HEK293 (cell line): ENCODE measurements at regions not wholly inside any gene's neighbourhood (a gene's known extent, or its start where the extent isn't known, plus 50 kb on each side); places are given as distances from the start of the nearest gene placed in this dataset.

ENCODE experiments used
- MEIS1 ChIP-seq: sonication (generic); formaldehyde crosslinking; IDR thresholded peaks from 2 replicates; pipeline ENCODE4 v1.8.1; 2022; ENCODE audit warnings: missing genetic modification reagents, mild to moderate bottlenecking, borderline replicate concordance
- ZBTB44 ChIP-seq: fragments of 450-650 bp; IDR thresholded peaks from 2 replicates; pipeline ENCODE4 v1.5.1; 2018; ENCODE audit warnings: missing biosample characterization, mild to moderate bottlenecking, missing genetic modification characterization
- ZNF148 ChIP-seq: fragments of 450-650 bp; formaldehyde crosslinking; IDR thresholded peaks from 2 replicates; pipeline ENCODE4 v1.5.0; 2017; ENCODE audit warnings: missing biosample characterization, missing genetic modification characterization, borderline replicate concordance
- ZNF174 ChIP-seq: fragments of 450-650 bp; formaldehyde crosslinking; IDR thresholded peaks from 2 replicates; pipeline ENCODE4 v1.5.0; 2017; ENCODE audit warnings: missing biosample characterization, mild to moderate bottlenecking, missing genetic modification characterization
- ZNF239 ChIP-seq: fragments of 450-650 bp; formaldehyde crosslinking; IDR thresholded peaks from 2 replicates; pipeline ENCODE4 v1.5.1; 2016; ENCODE audit warnings: missing biosample characterization, missing genetic modification characterization
- ZSCAN18 ChIP-seq: fragments of 450-650 bp; formaldehyde crosslinking; IDR thresholded peaks from 2 replicates; pipeline ENCODE4 v1.5.1; 2016; ENCODE audit warnings: missing biosample characterization, missing genetic modification characterization
- TF ChIP-seq, protein P1 (sequence below): fragments of 450-650 bp; formaldehyde crosslinking; IDR thresholded peaks from 2 replicates; pipeline ENCODE4 v1.5.1; 2016; ENCODE audit warnings: missing biosample characterization, missing genetic modification characterization
- TF ChIP-seq, protein P2 (sequence below): fragments of 450-650 bp; formaldehyde crosslinking; conservative IDR thresholded peaks from 2 replicates; pipeline ENCODE4 v1.5.1; 2016; ENCODE audit warnings: low read depth, missing biosample characterization, missing genetic modification characterization
- TF ChIP-seq, protein P3 (sequence below): fragments of 450-650 bp; formaldehyde crosslinking; optimal IDR thresholded peaks from 2 replicates; pipeline ENCODE3; 2016; ENCODE audit warnings: missing biosample characterization, mild to moderate bottlenecking, missing genetic modification characterization
- TF ChIP-seq, protein P4 (sequence below): fragments of 450-650 bp; formaldehyde crosslinking; IDR thresholded peaks from 2 replicates; pipeline ENCODE4 v1.5.1; 2016; ENCODE audit warnings: missing biosample characterization, missing genetic modification characterization, low read depth

DNA sequence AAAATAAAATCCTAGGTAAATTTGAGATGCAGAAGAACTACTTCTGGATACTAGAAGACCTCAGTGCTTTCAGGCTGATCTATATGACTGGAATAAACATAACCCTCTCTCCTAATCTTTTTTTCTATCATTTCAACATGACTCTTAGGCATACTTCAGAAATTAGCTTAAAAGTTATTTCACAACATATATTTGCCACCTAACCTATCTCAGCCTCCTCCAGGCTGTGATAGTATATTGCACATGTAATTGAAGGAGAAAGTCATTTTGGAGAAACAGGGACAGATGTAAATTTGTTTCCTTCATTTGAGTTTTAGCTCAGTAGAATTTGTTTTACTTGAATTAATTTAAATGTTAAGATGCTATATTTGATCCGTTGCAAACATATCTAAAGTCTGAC, 1932.3 kb upstream of the CDH6 start:
- TF ChIP-seq, protein P1, sequence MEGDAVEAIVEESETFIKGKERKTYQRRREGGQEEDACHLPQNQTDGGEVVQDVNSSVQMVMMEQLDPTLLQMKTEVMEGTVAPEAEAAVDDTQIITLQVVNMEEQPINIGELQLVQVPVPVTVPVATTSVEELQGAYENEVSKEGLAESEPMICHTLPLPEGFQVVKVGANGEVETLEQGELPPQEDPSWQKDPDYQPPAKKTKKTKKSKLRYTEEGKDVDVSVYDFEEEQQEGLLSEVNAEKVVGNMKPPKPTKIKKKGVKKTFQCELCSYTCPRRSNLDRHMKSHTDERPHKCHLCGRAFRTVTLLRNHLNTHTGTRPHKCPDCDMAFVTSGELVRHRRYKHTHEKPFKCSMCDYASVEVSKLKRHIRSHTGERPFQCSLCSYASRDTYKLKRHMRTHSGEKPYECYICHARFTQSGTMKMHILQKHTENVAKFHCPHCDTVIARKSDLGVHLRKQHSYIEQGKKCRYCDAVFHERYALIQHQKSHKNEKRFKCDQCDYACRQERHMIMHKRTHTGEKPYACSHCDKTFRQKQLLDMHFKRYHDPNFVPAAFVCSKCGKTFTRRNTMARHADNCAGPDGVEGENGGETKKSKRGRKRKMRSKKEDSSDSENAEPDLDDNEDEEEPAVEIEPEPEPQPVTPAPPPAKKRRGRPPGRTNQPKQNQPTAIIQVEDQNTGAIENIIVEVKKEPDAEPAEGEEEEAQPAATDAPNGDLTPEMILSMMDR (tag by site-specific recombination) = no peak
- TF ChIP-seq, protein P2, sequence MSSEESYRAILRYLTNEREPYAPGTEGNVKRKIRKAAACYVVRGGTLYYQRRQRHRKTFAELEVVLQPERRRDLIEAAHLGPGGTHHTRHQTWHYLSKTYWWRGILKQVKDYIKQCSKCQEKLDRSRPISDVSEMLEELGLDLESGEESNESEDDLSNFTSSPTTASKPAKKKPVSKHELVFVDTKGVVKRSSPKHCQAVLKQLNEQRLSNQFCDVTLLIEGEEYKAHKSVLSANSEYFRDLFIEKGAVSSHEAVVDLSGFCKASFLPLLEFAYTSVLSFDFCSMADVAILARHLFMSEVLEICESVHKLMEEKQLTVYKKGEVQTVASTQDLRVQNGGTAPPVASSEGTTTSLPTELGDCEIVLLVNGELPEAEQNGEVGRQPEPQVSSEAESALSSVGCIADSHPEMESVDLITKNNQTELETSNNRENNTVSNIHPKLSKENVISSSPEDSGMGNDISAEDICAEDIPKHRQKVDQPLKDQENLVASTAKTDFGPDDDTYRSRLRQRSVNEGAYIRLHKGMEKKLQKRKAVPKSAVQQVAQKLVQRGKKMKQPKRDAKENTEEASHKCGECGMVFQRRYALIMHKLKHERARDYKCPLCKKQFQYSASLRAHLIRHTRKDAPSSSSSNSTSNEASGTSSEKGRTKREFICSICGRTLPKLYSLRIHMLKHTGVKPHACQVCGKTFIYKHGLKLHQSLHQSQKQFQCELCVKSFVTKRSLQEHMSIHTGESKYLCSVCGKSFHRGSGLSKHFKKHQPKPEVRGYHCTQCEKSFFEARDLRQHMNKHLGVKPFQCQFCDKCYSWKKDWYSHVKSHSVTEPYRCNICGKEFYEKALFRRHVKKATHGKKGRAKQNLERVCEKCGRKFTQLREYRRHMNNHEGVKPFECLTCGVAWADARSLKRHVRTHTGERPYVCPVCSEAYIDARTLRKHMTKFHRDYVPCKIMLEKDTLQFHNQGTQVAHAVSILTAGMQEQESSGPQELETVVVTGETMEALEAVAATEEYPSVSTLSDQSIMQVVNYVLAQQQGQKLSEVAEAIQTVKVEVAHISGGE (tag by site-specific recombination) = no peak
- TF ChIP-seq ZNF174 (tag by site-specific recombination) = no peak
- TF ChIP-seq ZNF239 (tag by site-specific recombination) = no peak
- no peak for TF ChIP-seq ZNF148 (tag by site-specific recombination)
- TF ChIP-seq MEIS1 = no peak
- TF ChIP-seq ZSCAN18 (tag by site-specific recombination) = no peak
- TF ChIP-seq ZBTB44 (tag by site-specific recombination) = no peak
- TF ChIP-seq, protein P3, sequence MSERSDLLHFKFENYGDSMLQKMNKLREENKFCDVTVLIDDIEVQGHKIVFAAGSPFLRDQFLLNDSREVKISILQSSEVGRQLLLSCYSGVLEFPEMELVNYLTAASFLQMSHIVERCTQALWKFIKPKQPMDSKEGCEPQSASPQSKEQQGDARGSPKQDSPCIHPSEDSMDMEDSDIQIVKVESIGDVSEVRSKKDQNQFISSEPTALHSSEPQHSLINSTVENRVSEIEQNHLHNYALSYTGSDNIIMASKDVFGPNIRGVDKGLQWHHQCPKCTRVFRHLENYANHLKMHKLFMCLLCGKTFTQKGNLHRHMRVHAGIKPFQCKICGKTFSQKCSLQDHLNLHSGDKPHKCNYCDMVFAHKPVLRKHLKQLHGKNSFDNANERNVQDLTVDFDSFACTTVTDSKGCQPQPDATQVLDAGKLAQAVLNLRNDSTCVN (tag by site-specific recombination) = no peak
- TF ChIP-seq, protein P4, sequence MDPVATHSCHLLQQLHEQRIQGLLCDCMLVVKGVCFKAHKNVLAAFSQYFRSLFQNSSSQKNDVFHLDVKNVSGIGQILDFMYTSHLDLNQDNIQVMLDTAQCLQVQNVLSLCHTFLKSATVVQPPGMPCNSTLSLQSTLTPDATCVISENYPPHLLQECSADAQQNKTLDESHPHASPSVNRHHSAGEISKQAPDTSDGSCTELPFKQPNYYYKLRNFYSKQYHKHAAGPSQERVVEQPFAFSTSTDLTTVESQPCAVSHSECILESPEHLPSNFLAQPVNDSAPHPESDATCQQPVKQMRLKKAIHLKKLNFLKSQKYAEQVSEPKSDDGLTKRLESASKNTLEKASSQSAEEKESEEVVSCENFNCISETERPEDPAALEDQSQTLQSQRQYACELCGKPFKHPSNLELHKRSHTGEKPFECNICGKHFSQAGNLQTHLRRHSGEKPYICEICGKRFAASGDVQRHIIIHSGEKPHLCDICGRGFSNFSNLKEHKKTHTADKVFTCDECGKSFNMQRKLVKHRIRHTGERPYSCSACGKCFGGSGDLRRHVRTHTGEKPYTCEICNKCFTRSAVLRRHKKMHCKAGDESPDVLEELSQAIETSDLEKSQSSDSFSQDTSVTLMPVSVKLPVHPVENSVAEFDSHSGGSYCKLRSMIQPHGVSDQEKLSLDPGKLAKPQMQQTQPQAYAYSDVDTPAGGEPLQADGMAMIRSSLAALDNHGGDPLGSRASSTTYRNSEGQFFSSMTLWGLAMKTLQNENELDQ (tag by site-specific recombination) = no peak
